ENCODE measurements at regions not wholly inside any gene's neighbourhood (a gene's known extent, or its start where the extent isn't known, plus 50 kb on each side); places are given as distances from the start of the nearest gene placed in this dataset.

DNA sequence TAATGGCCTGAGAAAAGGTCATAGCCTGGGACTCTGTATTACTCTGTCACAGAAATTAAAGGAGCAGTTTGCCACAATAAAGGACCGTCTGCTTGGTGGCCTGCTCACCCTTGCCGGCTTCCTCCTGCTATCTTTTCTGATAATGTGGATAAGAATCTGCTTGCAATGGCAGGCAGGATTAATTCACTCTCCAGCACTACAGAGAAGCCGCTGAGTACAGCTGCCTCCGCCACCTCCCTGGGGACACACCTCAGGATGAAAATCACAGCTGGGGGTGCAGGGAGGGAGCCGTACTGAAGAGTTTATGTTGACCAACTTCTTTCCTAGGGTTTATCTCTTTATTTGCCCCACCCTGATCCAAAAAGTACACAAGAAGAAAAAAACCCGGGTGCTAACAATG lies 245.9 kb upstream of the RPL38 start:
- no peak for TF ChIP-seq ESRRB (CRISPR knock-in tag; IDR thresholded peaks at IDR 0.05; ENCODE audit: borderline replicate concordance)
- no peak for TF ChIP-seq POLR2AphosphoS2 (IDR thresholded peaks at IDR 0.05; ENCODE audit: low read length)
